ENCODE measurements at regions not wholly inside any gene's neighbourhood (a gene's known extent, or its start where the extent isn't known, plus 50 kb on each side); places are given as distances from the start of the nearest gene placed in this dataset.

DNA sequence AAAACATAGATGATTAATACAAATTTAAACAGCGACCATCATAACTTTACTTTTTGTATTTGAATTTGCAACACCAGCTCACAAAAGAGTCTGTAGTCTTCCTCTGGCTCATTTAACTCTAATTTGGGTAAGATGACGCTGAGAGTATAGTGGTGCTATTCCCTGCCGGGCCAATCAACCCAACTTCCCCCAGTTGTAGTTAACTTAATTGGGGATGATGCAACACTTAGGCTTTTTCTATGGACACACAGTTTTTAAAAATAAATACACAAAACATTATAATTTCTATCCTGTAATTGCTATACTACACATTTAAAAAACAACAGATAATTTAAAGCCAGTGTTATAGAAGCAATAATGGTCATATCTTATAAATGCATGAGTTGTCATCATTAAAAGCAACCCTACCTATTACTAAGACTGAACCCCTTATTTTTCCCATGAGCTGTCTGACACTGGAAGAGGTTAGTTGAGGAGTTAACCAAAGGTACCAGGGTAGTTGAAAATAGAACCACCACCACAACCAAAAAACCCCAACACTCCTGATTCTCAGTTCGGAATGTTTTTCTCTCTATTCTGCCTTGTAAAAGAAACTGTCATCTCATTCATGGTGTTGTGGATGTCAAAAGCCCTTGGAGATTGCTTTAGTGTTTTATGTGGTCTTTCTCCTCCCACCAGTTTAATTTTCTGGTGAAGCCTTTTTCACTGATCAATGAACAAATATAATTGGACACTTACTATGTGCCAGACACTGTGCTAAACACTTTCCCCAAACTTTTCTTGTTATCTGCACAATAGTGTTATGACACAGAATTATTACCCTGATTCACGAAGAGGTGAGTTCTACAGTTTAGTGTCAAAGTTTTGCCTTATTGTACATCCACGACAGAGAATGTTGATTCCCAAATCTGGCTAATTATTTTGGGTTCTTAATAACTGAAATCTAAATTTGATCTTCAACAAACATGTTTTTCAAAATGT is 61.5 kb upstream of the RAPGEF2 start:
- DNase-seq: no peak

DNA sequence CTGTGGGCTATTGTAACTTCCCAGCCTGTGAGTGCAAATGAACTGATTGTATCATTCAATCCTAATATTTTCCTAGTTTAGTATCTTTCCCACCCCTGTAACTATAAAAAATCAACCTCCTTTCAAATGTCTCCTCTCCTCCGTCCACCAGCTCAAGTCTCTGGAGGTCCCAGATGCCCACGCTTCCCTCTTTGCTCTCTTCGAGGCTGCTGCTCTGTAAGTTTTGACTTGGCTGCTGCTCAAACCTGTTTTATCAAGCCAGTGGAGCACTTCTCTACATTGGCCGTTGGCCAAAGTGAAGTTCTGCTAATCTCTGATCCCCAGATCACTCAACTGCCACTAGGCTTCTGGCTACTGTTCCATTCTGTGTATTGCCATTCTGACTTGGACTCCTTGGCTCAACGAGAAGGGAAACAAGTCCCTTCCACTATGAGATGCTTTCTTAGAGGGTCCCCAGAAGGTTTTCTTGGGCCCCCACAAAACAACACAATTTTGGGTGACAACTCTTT is 60.7 kb upstream of the RAPGEF2 start:
- DNase-seq: no peak

DNA sequence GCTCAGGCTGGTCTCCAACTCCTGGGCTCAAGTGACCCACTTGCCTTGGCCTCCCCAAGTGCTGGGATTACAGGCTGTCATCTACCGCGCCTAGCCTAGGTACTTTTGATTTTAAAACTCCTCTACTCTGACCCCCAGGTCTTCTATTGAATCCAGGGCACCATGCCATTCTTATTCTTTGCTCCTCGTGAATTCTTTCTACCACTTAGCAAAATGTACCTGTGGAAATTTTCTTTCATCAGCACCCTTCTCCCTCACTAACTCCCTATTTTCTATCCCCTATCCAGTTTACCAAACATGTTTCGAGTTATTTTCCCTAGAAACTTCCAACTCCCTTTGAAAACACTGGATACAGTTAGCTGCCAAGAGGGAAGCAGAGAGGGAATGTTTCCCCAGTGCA is 60.0 kb upstream of the RAPGEF2 start:
- DNase-seq: no peak

GRCh38 chr4:159043861-159044260 is 59.0 kb upstream of the RAPGEF2 start:
- no peak for DNase-seq

GRCh38 chr4:159045321-159045720 is 57.6 kb upstream of the RAPGEF2 start:
- DNase-seq: no peak

- no peak for DNase-seq
Observed at GRCh38 chr4:159046683-159047082, 56.2 kb upstream of the RAPGEF2 start.

DNA sequence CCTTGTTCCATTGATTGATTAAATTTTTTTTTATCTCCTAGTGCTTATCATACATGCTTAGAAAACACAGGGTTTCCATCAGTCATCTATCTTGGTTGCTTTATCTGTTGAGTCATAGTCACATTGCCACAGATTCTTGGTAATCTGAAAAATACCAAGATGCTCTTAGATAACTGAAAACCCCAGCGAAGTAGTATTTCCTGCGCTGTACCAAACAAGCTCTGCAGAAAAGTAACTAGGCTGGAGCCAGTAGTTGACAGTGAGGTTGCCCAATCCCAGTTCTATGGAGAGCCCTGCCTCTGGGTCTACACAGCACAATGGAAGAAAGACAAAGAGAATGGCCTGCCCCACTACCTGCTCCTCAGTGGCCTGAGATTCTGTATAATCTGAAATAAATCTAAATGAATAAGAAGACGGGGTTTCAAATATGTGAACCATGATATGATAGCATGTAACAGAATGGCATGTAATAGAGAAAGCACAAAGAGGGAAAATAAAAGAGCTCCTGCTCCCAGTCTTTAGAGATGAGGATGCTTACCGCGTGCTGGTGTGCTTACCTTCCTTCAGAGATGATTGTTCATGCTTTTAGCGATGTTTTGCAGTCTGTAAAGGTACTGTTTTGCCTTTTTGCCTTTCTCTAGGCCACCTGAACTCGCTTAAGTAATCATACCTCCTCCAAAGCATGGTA is 55.3 kb upstream of the RAPGEF2 start:
- peak; percentile 48 for DNase-seq

DNA sequence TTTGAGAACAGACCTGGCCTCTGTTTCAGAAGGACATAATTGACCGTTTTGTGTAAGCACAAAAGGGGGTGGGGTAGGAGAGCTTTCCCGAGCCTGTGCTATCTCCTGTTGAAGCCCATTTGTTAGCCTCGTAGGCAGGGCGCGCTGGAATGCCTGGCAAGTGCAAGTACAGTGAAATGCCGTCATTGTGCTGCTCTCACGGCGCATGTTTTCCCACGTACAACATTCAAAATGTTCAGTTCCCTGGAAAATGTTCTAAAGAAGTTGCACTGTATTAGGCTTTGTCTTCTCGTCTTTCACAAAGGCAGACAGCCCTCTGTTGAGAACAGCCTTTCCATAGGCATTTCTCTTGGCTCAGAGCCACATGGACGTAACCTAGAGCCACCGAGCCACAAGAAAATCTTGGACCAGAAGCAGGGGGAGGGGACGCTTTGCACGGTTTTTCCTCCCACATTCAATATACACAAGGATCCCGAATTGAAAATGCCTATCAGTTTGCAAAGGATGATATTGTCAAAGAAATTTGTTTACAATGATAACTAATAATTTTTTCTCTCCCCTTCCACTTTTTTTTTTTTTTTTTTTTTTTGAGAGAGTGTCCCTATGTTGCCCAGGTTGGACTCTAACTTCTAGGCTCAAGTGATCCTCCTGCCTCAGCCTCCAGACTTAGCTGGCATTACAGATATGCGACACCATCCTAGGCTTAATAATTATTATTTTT is 54.6 kb upstream of the RAPGEF2 start:
- DNase-seq: peak; percentile 90

DNA sequence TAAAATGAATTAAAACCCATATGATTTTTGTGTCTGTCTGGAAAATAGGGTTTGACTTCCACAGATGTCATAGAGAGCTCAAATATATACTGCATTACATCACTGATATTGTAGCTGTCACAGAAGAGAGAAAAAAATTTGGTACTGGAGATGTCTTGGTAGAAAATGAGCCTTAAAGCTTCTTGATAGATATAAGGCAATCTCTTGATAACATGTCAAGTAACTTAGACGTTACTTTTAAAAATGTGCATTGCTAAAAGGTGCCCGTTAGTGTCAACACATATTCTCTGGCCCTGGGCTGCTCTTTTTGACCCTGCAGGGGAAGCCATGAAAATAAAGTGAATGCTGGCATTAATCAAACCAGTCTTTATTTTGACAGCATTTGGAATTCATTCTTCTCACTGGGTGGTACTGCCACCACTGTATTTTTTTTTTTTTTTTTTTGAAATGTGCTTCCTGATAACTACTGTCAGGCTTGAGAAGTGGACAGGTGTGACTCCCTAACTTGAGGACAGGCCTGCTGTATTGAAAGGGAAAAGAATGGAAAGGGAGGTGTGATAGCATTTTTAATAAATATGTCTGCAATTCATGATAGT is 53.0 kb upstream of the RAPGEF2 start:
- no peak for DNase-seq

DNA sequence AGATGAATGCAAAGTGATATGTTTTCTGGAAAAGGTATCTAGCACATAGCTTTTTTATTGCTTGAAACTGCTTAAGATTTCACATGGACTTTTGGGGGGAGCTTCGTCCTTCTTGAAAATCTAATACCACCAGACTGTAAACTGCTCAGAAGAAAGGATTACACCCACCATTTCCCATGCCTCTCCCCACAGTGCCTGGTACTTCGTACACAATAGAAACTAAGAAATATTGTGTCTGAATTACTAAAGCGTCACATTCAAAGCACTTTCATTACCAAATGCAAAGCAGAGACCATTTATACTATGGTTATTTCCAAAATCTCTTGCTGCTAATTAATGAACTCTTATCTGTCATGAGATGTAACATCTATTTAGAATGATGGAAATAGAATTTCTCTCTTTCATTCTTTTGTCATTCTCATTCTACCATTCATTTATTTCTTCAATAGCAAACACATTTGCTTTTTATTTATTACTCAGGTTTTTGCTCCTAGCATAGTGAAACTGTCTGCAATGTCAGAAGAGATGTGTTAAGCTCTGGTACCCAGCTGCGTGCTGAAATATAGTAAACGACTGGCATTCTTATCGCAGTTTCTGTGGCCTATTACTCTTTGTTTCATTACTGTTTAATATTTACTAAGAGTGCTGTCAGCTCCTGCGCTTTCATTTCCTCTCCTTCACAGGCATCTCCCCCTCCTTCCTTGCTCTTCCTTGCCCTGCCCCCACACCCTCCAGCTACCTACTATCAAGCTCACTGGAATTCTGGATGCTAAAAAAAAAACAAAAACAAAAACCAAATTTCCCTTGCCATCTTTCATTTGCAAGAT is 51.4 kb upstream of the RAPGEF2 start:
- no peak for DNase-seq

- no peak for DNase-seq
Observed at GRCh38 chr4:159052315-159052714, 50.6 kb upstream of the RAPGEF2 start.

Measured in NCI-H2227 treated with DMSO at 0.1 percent for 48 hours (cell line).